ENCODE measurements at regions not wholly inside any gene's neighbourhood (a gene's known extent, or its start where the extent isn't known, plus 50 kb on each side); places are given as distances from the start of the nearest gene placed in this dataset.

GRCh38 chr4:179858221-179858620 lies 2385.0 kb upstream of the TENM3 start:
- Histone ChIP-seq H3K4me3 (no peak overlapping the region), H3K9ac (ENCODE audit: insufficient read depth in 1 of 2, low read length in 2 of 2) (no peak overlapping the region), H3K4me1 (ENCODE audit: control insufficient read depth in 5 of 5, insufficient read depth in 5 of 5, low read length in 5 of 5) (no peaks in the 10 kb centered on the region), H3K36me3 (ENCODE audit: control insufficient read depth in 4 of 4, insufficient read depth in 4 of 4, low read length in 4 of 4) (no peaks in the 10 kb centered on the region), H3K27ac (ENCODE audit: low read depth in 1 of 2, low read length in 1 of 2) (no peak overlapping the region), H3K9me3 (ENCODE audit: control insufficient read depth in 4 of 4, insufficient read depth in 3 of 4, low read length in 3 of 4) (no peaks in the 10 kb centered on the region), H3K27me3 (ENCODE audit: control insufficient read depth in 3 of 3, insufficient read depth in 3 of 3, low read length in 2 of 3) (no peaks in the 10 kb centered on the region)
- TF ChIP-seq CTCF (IDR thresholded peaks at IDR 0.05; ENCODE audit: control extremely low read depth, extremely low read depth) = no peak
- ATAC-seq (ENCODE audit: insufficient read depth, low FRiP score) (no peak), DNase-seq (no peak)
- 87 to 90% methylated on average over 4 of the region's 4 CpGs for WGBS, 2 donors

GRCh38 chr4:179867300-179867878 lies 2375.8 kb upstream of the TENM3 start:
- H3K4me1 ChIP-seq (ENCODE audit: control insufficient read depth in 5 of 5, insufficient read depth in 5 of 5, low read length in 5 of 5) = no peaks in the 10 kb centered on the region
- H3K4me3 ChIP-seq = no peak overlapping the region
- H3K27me3 ChIP-seq (ENCODE audit: control insufficient read depth in 3 of 3, insufficient read depth in 3 of 3, low read length in 2 of 3) = no peaks in the 10 kb centered on the region
- WGBS, 2 donors = 15 to 26% methylated on average over 6 of the region's 6 CpGs
- no peaks in the 10 kb centered on the region for H3K36me3 ChIP-seq (ENCODE audit: control insufficient read depth in 4 of 4, insufficient read depth in 4 of 4, low read length in 4 of 4)
- peaks cover 0 to 4% (median 0%) of the 10 kb centered on the region in 4 donors for H3K9me3 ChIP-seq (ENCODE audit: control insufficient read depth in 4 of 4, insufficient read depth in 3 of 4, low read length in 3 of 4)
- TF ChIP-seq CTCF (IDR thresholded peaks at IDR 0.05; ENCODE audit: control extremely low read depth, extremely low read depth) = no peak
- H3K27ac ChIP-seq (ENCODE audit: low read depth in 1 of 2, low read length in 1 of 2) = no peak overlapping the region
- ATAC-seq (ENCODE audit: insufficient read depth, low FRiP score) = peak; percentile 66
- H3K9ac ChIP-seq (ENCODE audit: insufficient read depth in 1 of 2, low read length in 2 of 2) = no peak overlapping the region
- DNase-seq = peak; percentile 27 to 55 (median 29)

- Histone ChIP-seq H3K9me3 (ENCODE audit: control insufficient read depth in 4 of 4, insufficient read depth in 3 of 4, low read length in 3 of 4) (peaks cover 0 to 6% (median 0%) of the 10 kb centered on the region in 4 donors), H3K4me1 (ENCODE audit: control insufficient read depth in 5 of 5, insufficient read depth in 5 of 5, low read length in 5 of 5) (no peaks in the 10 kb centered on the region), H3K27me3 (ENCODE audit: control insufficient read depth in 3 of 3, insufficient read depth in 3 of 3, low read length in 2 of 3) (no peaks in the 10 kb centered on the region), H3K4me3 (no peak overlapping the region), H3K9ac (ENCODE audit: insufficient read depth in 1 of 2, low read length in 2 of 2) (no peak overlapping the region), H3K27ac (ENCODE audit: low read depth in 1 of 2, low read length in 1 of 2) (no peak overlapping the region), H3K36me3 (ENCODE audit: control insufficient read depth in 4 of 4, insufficient read depth in 4 of 4, low read length in 4 of 4) (no peaks in the 10 kb centered on the region)
- ATAC-seq (ENCODE audit: insufficient read depth, low FRiP score) = no peak
- TF ChIP-seq CTCF (IDR thresholded peaks at IDR 0.05; ENCODE audit: control extremely low read depth, extremely low read depth) = no peak
- 76 to 78% methylated on average over 1 of the region's 1 CpG for WGBS, 2 donors
- DNase-seq = no peak
Measured at GRCh38 chr4:179871726-179872125, 2371.5 kb upstream of the TENM3 start.

- Histone ChIP-seq H3K36me3 (ENCODE audit: control insufficient read depth in 4 of 4, insufficient read depth in 4 of 4, low read length in 4 of 4) (no peaks in the 10 kb centered on the region), H3K4me3 (no peak overlapping the region), H3K9ac (ENCODE audit: insufficient read depth in 1 of 2, low read length in 2 of 2) (no peak overlapping the region), H3K9me3 (ENCODE audit: control insufficient read depth in 4 of 4, insufficient read depth in 3 of 4, low read length in 3 of 4) (peaks cover 0 to 6% (median 0%) of the 10 kb centered on the region in 4 donors), H3K27me3 (ENCODE audit: control insufficient read depth in 3 of 3, insufficient read depth in 3 of 3, low read length in 2 of 3) (no peaks in the 10 kb centered on the region), H3K4me1 (ENCODE audit: control insufficient read depth in 5 of 5, insufficient read depth in 5 of 5, low read length in 5 of 5) (no peaks in the 10 kb centered on the region), H3K27ac (ENCODE audit: low read depth in 1 of 2, low read length in 1 of 2) (no peak overlapping the region)
- DNase-seq (no peak), ATAC-seq (ENCODE audit: insufficient read depth, low FRiP score) (no peak)
- TF ChIP-seq CTCF (IDR thresholded peaks at IDR 0.05; ENCODE audit: control extremely low read depth, extremely low read depth) = no peak
- 52 to 68% methylated on average over 3 of the region's 3 CpGs for WGBS, 2 donors
Measured at GRCh38 chr4:179872755-179873154, 2370.4 kb upstream of the TENM3 start.
